MM.1S (cell line): ENCODE measurements at regions not wholly inside any gene's neighbourhood (a gene's known extent, or its start where the extent isn't known, plus 50 kb on each side); places are given as distances from the start of the nearest gene placed in this dataset.

ENCODE experiments used
- CTCF ChIP-seq: fragments of 300-600 bp; sonication (generic); IDR thresholded peaks from 2 replicates; pipeline ENCODE4 v1.5.1; 2016; ENCODE audit warnings: antibody characterized with exemption, low read length, mixed read lengths
- EZH2 ChIP-seq: fragments of 300-600 bp; sonication (generic); optimal IDR thresholded peaks from 2 replicates; pipeline ENCODE3; 2017; ENCODE audit warnings: low read depth, mild to moderate bottlenecking, antibody characterized with exemption, low read length, mixed read lengths

GRCh38 chr5:8940934-8941333 lies 604.9 kb downstream of the SEMA5A start:
- TF ChIP-seq CTCF = no peak
- TF ChIP-seq EZH2 = no peak
